Skeletal muscle cell (primary cell): ENCODE measurements at regions not wholly inside any gene's neighbourhood (a gene's known extent, or its start where the extent isn't known, plus 50 kb on each side); places are given as distances from the start of the nearest gene placed in this dataset.

Experiments used
- DNase-seq: peaks from one replicate; pipeline ENCODE4 v3.0.0-alpha.2; 2010; ENCODE audit warnings: low read depth
- H3K4me3 ChIP-seq: 2 replicates; pipeline ENCODE4 v1.5.1; 2011; ENCODE audit warnings: low read depth, mild to moderate bottlenecking, control low read depth, low read length, moderate library complexity

DNA sequence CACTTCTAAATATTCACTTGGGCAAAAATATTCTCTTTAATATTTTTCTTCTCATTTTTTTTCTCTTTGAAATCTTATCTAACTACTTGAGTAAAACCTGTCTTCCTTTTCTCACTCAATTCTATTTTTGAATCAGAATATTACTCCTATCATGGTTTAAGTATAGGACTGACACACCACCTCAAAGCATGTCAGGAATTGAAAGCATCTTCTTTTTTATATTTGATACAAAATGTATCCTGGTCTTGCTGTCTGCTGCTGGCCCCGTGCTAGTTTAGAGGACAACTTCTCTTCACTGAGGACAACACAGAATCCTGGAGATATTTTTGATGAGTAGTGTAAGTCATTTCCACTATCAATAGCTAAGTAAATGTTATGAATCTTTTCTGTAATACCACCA lies 383.6 kb downstream of the GADD45G start:
- H3K4me3 ChIP-seq = no peak overlapping the region
- DNase-seq = no peak

DNA sequence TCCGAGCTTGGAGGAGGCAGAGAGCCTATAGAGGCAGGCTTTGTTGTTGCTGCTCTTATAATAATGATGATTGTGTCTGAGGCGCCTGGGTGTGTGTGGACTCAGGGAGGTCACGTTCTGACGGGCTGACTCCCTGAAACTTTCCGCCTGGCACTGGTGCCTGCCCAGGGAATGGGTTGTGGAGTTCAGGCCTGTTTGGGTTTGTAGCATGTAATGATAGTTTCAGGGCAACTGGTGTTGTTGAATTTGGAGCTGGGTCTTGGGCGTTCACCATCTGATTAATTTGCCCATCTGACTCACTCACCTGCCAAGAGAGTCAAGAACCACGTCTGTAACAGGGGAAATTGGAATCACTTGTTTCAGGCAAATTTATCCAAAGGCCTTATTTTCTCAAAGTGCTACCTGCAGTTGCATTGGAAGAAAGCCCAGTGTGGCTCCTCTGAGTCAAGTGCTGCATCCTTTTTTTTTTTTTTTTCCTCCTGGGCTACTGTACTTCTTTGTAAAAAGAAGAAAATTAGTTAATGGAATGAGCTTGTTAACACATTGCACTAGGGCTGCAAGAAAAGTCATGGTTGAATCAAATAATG lies 386.5 kb downstream of the GADD45G start:
- no peak overlapping the region for H3K4me3 ChIP-seq
- no peak for DNase-seq

DNA sequence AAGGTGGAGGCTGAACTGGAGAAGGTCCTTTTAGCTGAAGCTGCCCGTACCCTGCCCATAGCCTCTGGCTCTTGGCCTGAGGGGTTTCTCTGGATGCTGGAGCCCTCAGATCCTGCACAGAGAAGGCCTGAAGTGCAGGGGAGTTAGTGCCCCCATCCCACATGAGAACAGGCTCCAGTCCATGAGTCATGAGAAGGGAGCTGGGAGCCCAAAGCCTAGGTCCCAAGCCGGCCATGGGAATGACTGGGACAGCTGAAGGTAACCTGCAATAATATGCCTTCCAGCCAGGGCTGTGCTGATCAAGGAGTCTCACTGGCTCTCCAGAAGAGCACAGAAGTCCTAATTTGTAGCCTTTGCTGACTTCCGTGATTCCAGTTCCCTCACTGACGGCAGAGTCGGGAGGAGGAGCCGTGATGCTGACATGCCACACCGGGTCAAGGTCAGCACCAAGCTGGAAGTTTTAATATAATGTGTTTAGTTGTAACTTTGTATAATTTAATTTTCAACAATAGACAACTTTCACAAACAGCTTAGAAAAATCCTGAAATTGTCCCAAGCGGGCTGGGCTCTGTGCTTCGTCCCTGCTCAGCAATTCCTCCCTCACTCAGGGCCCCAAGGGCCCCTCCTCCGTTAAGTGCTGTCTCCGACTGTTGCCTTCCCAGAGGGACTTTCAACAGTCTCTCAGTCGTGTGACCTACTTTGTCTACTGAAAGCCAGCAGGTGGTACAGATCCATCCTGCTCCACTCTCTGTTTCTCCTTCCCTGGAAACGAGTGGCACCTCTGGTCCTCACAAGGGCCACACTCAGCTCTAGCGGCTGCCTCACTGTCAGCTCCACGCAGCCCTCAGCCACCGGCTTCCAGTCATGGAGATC lies 387.8 kb downstream of the GADD45G start:
- no peak for DNase-seq
- no peak overlapping the region for H3K4me3 ChIP-seq

DNA sequence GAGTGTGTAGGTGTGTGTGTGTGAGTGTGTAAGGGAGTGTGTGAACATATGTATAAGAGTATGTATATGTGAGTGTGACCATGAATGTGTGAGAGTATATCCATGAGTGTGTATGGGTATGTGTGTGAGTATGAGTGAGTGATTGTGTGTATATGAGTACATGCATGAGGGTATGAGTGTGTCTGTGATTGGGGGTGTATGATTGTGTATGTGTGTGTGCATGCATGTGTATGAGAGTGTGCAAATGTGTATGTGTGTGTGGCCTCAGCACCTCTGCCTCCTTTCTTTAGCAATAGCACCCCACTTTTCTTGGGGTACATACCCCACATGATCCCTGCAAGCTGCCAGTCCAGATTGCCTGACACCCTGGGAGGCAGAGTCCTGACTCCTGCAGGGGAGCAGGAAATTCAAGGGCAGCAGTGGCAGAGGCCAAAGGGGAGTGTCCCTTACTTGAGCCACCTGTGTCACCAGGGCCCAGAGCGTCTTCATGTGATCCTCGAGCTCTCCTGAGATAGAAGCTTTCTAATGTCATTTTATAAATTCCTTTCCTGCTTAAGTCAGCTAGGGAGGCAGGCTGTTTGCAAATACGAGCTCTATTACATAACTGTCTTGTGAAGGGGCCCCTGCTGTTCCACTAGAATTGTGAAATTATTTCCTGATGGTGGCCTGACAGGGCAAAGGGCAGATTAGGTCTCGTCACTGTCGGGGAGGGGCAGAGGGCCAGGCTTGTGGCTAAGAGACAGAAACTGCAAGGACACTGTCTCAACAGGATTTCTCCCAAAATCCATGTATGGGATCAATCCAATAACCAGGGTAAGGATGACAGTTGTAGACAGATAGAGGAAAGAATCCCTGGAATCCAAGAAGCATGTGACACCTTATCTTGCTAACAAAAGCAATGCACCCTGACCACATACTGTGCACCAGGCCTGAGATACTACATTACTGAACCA lies 389.1 kb downstream of the GADD45G start:
- no peak overlapping the region for H3K4me3 ChIP-seq
- DNase-seq = no peak

DNA sequence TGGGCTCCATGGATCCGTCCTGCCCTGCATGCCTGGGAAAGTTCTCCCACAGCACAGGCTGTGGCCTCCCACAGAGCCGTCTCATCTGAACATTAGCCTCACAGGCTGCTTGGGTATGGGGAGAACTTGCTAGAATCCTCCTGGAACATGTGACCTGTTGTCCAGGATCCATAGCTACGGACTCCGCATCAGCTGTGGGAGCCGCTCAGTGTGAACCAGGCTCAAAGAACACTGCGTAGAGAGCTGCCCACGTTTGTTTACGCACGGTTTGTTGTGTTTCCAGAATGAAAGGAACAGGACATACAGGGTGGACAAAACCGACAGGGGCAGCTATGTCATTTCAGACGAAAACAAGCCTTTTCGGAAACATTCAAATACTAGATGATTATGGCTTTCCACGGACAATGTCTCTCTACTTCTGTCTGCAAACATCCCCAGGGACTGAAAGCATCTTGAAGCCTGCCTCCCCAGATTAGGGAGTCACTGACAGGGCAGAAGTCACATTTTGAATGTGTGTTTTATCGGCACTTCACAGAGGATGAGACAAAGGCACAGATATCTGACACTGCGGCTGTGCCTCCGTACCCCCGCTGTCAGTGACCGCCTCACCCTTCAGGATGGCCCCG lies 390.3 kb downstream of the GADD45G start:
- H3K4me3 ChIP-seq = no peak overlapping the region
- DNase-seq = no peak

DNA sequence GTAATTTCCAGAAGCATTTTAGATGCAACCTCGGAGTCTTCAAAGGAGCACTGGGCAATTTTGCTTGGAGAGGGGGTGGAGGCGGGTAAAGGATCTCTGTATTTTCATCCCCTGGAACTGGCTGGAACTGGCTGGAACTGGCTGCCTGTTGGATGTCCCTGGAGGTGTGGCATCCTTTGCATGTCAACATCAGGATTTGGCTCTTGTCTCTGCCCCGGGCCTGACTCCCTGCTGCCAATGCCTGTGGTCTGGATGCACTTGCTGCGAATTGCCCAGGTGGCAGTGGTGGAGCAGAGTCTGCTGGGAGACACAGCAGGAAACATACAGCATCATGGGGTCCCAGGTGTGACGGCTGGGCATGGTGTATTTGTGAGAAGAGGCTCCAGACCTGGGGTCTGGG lies 391.3 kb downstream of the GADD45G start:
- DNase-seq = no peak
- H3K4me3 ChIP-seq = no peak overlapping the region

DNA sequence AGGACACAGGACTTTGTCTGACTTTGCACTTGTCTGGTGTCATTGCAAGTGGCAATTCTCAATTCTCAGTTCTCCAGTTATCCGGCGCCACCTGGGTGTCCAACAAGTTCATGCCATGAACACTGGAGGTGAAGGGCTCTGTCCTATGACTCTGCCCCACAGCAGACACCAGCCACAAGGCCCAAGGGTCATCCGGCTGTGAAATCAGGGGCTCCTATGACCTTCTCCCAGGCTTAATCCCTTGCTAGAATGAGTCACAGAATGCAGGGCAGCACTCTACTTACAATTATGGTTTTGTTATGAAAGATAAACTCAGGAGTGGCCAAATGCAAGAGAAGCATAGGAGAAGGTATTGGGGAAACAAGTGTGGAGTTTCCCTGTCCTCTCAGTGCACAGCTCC lies 392.0 kb downstream of the GADD45G start:
- H3K4me3 ChIP-seq = no peak overlapping the region
- DNase-seq = no peak

DNA sequence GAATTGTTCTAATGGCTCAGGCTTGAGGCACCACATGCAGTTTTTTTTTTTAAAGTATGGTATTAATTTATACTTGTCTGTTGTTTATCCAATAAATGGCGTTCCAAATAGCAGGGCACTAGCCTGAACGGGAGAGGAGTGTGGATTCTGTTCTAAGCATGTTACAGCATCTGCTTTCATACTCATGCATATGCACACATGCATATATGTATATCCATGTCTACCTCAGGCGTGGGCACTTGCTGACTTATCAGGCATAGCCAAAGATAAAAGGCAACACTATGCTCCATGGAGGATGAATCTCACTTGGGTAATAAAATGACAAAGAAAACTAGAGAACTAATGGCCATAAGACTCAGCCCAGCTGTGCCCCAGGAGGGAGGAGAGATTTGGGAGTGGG lies 393.8 kb downstream of the GADD45G start:
- DNase-seq = no peak
- H3K4me3 ChIP-seq = no peak overlapping the region

DNA sequence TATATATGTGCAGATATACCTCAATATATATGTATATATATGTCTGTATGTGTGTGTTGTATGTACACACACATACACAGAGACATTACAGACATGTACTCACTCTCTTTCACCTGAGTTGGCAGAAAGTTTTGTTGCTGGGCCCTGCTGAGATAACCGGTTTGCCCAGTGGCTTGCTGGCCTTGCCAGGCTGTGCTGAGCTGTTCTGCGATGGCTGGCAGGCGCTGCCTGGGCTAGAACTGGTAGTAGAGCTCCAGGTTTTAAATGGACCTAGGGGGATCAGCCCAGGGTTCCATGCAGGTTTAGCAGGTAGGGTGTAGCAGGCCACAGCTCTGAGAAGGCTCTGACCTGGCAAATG lies 394.3 kb downstream of the GADD45G start:
- no peak for DNase-seq
- H3K4me3 ChIP-seq = no peak overlapping the region

DNA sequence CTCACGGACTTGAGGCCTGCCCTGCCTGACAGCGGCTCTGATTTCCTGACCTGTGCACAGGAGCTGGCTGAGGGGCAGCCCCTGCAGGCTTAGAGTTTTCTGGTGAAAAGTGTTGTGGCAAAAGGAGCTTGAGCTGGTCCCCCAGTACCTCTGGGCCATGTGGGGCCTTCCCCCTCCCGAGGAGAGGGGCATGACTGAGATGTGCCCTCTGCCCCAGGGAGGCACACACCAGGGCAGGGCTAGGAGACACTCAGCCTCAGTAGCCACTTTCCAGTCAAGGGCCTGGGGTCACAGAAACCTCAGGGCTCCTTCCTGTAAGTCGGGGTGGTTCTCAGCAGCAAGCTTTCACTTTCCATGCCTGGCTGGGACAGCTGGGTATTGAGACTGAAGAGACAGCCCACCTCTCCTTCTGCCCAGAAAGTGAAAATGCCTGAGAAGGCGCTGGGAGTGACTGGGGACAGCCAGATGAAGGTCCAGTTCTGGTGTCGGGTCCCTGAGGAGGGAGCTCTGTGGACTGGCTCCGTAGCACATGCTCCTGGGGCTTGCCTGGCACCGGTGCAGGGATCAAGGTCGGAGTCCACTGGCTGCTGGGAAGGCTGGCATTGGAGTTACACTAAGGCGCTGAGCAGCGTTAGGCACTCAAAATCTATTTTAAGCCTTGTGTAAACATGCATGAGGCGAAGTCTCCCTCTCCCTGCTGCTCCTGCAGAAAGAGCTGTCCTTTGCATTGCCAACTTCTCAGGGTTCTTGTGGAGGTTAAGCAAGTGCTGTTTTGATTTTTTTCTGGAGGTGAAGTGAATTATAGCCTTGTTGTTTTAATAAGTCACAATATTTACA lies 394.9 kb downstream of the GADD45G start:
- peak overlapping the region; percentile 14 for H3K4me3 ChIP-seq
- DNase-seq = peak; percentile 29

DNA sequence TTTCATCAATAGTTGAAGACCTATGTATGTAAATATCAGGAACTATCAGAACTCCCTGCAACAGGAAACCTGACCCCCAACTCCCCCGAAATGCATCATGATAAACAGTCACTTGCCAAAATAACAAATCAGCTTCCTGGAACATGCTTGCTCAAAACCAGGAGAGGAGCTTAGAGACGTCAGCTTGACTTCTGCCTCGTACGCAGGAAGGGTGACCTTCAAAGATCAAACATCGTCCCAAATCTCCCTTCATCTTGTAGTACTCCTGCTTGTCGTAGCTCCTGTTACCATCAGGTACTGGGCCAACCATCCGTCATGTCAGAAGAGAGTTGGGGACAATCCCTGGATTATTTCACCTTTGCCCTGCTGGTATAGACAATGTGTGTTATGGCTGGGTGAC lies 396.1 kb downstream of the GADD45G start:
- DNase-seq = no peak
- no peak overlapping the region for H3K4me3 ChIP-seq

DNA sequence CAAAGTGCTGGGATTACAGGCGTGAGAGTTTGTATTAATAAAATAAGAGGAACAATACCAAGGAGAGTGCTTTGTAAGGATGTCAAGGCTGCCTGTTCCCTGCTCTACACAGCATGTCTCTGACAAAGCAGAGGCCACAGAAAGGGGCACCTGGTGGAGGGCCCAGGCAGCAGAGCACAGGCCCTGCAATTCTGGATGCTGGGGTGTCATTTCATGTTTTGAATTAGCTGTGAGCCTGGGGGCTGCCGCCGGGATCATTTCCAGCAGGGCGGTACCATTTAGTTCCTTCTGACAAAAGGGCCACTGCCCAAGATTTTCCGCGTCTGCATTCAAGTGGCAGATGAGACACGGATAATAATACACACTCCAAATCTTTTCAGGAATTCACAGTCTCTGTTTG lies 396.9 kb downstream of the GADD45G start:
- no peak overlapping the region for H3K4me3 ChIP-seq
- no peak for DNase-seq

DNA sequence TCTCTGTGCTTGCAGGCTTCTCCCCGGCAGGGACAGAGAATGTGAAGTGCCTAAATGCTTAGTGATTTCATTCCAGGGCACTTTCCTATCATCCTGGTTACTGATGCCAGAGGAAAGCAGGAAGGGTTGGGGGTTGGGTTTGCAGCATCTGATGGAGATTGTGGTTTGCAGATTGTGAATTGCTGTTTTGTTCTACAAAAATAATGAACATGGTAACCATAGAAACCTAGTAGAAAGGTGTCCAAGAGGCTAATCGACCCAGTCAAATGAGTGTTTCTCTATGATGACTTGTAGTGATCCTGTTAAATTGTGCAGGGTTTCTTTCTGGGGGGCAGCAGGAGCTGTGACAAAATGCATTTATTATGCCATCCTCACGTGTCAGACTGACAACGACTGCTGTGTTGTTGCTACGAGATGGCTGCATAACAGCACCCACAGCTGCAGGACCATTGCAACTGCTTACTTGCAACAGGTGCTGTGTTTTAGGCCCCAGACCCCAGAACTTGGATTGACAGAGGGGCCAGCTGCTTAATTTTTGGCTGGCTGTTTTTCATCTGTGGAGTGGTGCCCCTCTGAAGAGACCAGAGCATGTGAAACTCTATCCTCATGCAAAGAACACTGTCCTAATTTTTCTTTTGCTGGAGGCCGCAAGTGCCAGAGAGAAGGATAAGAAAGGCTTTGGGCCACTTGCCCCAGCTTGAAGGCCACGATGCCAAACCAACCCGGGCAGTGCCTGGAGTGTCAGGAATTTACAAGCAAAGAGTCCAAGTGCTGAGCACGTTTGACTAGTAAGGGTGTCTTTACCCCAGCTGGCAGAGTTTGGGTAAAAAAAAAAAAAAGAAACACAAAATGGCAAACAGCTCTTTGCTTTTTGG lies 397.8 kb downstream of the GADD45G start:
- DNase-seq = peak; percentile 66
- H3K4me3 ChIP-seq = no peak overlapping the region

DNA sequence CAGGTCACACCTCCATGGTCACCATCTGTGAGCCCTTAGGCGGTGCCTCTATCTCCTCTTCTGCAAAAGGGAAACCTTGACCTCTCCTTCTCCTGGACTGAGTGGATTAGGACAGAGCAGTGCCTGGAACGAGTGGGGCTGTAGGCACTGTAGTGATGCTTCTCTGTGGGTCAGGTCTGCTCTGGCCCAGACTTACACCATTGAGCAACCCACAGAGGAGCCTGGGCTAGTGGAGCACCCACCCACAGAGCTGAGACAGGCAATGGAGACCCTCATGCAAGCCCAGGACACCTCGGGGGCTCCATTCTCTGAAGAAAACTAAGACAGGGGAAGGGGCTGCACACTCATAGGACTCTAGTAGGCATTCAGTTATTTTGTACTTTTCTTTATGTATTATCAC lies 400.6 kb downstream of the GADD45G start:
- no peak for DNase-seq

DNA sequence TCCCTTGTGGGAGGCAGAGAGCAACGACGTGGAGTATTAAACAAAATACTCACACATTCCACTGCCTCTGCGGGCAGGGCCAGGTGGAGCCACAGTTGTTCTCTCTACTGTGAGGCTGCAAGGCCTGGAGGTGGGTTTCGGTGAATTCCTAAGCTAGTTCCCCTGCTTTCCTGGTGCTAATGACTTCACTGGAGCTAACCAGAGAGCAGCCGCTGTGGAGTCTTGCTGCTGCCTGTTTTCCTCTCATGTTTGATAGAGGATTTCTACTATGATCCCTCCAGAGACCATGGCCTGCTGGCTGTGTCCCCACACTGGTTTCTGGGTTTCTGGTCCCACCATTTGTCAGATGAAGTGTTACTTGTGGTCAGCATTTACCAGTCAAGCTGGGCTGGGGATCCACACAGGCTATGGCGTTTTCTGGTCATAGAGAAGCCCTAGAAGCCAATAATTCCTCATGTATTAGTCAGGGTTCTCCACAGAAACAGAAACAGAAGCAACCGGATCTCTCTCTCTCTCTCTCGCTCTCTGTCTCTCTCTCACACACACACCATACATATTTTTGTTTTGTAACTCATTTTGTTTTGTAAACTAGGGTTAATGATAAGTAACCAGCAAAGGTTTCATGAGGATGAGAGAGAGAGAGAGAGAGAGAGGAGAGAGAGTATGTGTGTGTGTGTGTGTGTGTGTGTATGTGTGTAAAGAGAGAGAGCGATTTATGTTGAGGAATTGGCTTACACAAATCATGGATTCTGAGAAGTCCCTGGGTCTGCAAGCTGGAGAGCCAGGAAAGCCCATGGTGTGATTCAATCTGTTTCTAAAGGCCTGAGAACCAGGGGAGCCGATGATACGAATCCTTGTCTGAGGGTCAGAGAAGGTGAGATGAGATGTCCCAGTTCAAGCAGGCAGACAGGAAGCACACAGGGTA lies 403.0 kb downstream of the GADD45G start:
- no peak overlapping the region for H3K4me3 ChIP-seq
- peak; percentile 54 for DNase-seq

More for the DNA sequence above, 400.6 kb downstream of the GADD45G start:
- no peak overlapping the region for H3K4me3 ChIP-seq

DNA sequence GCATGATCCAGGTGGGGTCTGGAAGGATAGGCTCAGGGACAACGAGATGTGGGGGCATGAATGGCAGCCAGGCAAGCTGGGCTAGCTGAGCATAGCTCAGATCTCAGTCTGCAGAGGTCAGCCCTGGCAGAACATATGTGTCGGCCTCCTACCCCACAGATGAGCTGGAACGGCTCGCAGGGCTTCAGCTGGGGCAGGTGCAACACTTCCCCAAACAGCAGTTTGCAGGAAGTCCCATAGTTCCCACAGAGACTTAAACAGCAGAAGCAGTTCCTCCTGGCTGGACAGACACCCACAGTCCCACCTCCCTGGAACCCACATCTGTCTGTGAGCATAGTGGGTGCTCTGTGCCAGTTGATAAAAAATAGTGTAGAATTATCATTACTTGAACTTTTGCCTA lies 404.6 kb downstream of the GADD45G start:
- H3K4me3 ChIP-seq = no peak overlapping the region
- DNase-seq = no peak

DNA sequence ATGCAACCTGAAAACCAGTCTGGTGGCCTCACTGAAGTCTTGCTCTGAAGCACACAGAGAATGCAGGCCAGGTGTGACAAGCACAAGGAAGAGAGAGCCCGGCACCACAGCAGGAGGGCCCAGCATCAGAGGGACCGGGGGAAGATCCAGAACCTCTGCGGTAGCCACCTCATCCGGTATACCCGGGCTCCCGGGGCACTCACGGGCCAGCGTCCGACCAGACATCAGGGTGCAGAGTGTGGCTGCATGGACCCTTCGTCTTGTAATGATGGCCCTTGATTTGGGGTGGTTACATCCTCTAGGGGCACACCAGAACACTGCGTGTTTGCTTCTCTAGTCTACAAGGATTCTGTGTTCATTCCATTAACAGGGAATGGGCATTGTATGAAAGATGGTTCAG lies 406.0 kb downstream of the GADD45G start:
- H3K4me3 ChIP-seq = no peak overlapping the region
- no peak for DNase-seq
